Panc1 (cell line): ENCODE measurements at regions not wholly inside any gene's neighbourhood (a gene's known extent, or its start where the extent isn't known, plus 50 kb on each side); places are given as distances from the start of the nearest gene placed in this dataset.

ENCODE experiments used
- ATAC-seq: fragments of 200-7000 bp; cut with Tn5 transposase; 2 replicates; pipeline ENCODE4 v1.9.1; 2020; ENCODE audit warnings: mild to moderate bottlenecking, moderate library complexity
- BruUV-seq: library from RNA; stranded (reverse); fragments of 400-500 nt; replicated peaks from 2 replicates; lab custom pipeline; 2021; lab: Mats Ljungman, UMichigan
- CTCF ChIA-PET: fragments of 300-600 bp; sonication (Branson Sonifier 250); formaldehyde crosslinking; loops from one replicate; lab custom pipeline; 2022; ENCODE audit warnings: antibody characterized with exemption; lab: Charles Lee
- POLR2A ChIA-PET: fragments of 300-600 bp; sonication (Branson Sonifier 250); formaldehyde crosslinking; loops from one replicate; lab custom pipeline; 2022; ENCODE audit warnings: antibody characterized with exemption; lab: Charles Lee
- DNase-seq: peaks from one replicate; pipeline ENCODE4 v3.0.0-alpha.2; 2010; ENCODE audit warnings: low read depth, low spot score
- H3K27ac ChIP-seq: 2 replicates; pipeline ENCODE4 v1.5.1; 2011; ENCODE audit warnings: mild to moderate bottlenecking, low read length, inconsistent platforms
- H3K27me3 ChIP-seq: fragments of 200-500 bp; sonication (Bioruptor generic); 2 replicates; pipeline ENCODE4 v1.6.0; 2014; ENCODE audit warnings: low read length, inconsistent platforms; ENCODE audit not compliant: control insufficient read depth, insufficient read depth
- H3K36me3 ChIP-seq: fragments of 200-500 bp; sonication (Bioruptor generic); 2 replicates; pipeline ENCODE4 v1.5.1; 2014; ENCODE audit warnings: inconsistent platforms, mild to moderate bottlenecking, low read length, moderate library complexity; ENCODE audit not compliant: control insufficient read depth, insufficient read depth
- H3K4me1 ChIP-seq: 2 replicates; pipeline ENCODE4 v1.5.1; 2011; ENCODE audit warnings: inconsistent platforms, mild to moderate bottlenecking, low read length, moderate library complexity; ENCODE audit not compliant: control insufficient read depth, insufficient read depth
- H3K4me3 ChIP-seq, 2 experiments: 2 replicates each; pipeline ENCODE4 v1.5.1; 2011 to 2012; ENCODE audit warnings: low read depth in 2 of 2, low read length in 2 of 2, mild to moderate bottlenecking in 2 of 2, inconsistent platforms in 1 of 2, moderate library complexity in 1 of 2
- H3K9me3 ChIP-seq: fragments of 200-500 bp; sonication (Bioruptor generic); 2 replicates; pipeline ENCODE4 v1.5.1; 2014; ENCODE audit warnings: low read depth, mild to moderate bottlenecking, inconsistent platforms, low read length, moderate library complexity; ENCODE audit not compliant: control insufficient read depth, insufficient read depth
- POLR2AphosphoS5 ChIP-seq: IDR thresholded peaks from 2 replicates; pipeline ENCODE4 v1.6.1; 2012; ENCODE audit warnings: mild to moderate bottlenecking, low read depth, low read length, moderate library complexity
- SIN3A ChIP-seq: IDR thresholded peaks from 2 replicates; pipeline ENCODE4 v1.6.1; 2012; ENCODE audit warnings: low read depth, mild to moderate bottlenecking, low read length, moderate library complexity, borderline replicate concordance; ENCODE audit not compliant: insufficient read depth
- TCF7L2 ChIP-seq: IDR thresholded peaks from 2 replicates; pipeline ENCODE4 v1.6.1; 2011; ENCODE audit warnings: mild to moderate bottlenecking, low read depth, low read length, inconsistent platforms
- in situ Hi-C: cut with HindIII; loops from 2 replicates; pipeline ENCODE4 v1.10.0; 2016; ENCODE audit warnings: low sequenced_read_pairs, low pct_unique_long_range_greater_than_20kb
- intact Hi-C: fragments of 100-400 bp; cut with micrococcal nuclease; formaldehyde crosslinking; loops from one replicate; pipeline ENCODE4 v1.10.0; 2022; ENCODE audit not compliant: unreplicated experiment
- TF ChIP-seq, protein P1 (sequence below): fragments of 450-650 bp; IDR thresholded peaks from 2 replicates; pipeline ENCODE4 v1.5.1; 2017; ENCODE audit warnings: mild to moderate bottlenecking
- TF ChIP-seq, protein P2 (sequence below), 2 experiments: IDR thresholded peaks; 2 replicates each; pipeline ENCODE4 v1.6.1; 2011 to 2012; ENCODE audit warnings: low read depth in 2 of 2, control low read depth in 1 of 2, low read length in 1 of 2, mild to moderate bottlenecking in 1 of 2, moderate library complexity in 1 of 2; ENCODE audit not compliant: insufficient read depth in 1 of 2

DNA sequence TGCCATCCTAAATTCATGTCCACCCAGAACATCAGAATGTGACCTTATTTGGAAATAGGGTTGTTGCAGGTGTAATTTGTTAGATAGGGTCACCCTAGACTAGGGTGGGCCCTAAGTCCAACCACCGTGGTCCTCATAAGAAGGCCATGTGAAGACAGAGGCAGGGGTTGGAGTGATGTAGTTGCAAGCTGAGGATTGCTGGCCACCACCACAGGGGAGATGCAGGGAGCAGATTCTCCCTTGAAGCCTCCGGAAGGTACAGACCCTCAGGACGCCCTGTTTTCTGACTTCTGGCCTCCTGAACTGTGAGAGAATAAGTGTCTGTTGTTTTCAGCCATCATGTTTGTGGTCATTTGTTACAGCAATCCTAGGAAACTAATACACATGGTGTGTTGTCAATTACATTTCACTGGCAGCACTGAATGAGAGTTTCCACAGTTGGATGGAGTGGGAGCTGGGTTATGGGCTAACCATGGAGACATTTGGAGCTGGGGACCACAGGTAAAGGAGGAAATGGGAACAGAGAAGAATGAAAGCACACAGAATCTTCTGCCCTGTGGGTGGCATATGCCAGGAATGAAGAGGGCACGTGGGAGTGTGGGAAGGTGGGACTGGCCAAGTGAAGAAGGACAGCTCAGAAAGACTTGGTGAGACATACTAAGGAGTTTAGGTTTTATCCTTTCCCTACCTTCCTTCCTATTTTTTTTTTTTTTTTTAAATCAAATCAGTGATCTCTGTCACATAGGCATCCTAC is 266.0 kb downstream of the MYCN start:
- no peaks in the 10 kb centered on the region for H3K4me1 ChIP-seq
- ChIA-PET CTCF (no interaction called here), POLR2A (no interaction called here)

DNA sequence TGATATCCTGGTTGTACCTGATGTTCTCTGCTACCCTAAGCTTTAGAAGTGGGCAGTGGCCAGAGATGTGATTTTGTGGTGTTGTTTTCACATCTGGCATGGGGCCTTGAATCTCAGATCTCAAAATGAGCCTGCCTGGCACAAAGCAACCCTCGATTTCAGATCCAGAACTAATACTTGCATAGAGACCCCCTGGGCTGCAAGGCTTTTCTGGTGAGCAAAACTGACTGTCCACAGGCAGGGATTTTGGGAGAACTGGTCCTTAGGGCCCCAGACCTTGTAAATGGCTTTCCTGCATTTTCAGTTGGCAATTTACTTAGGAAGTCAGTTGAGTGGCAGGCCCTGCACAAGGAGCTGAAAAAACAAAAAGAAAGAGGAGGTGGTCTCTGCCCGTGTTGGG is 265.3 kb downstream of the MYCN start:
- ATAC-seq: no peak
- Histone ChIP-seq H3K4me1 (no peaks in the 10 kb centered on the region), H3K4me3 (no peak overlapping the region), H3K27ac (no peak overlapping the region), H3K27me3 (no peaks in the 10 kb centered on the region), H3K9me3 (no peaks in the 10 kb centered on the region), H3K36me3 (no peaks in the 10 kb centered on the region)
- POLR2A ChIA-PET: no interaction called here
- intact Hi-C loops: no loop called here
- TF ChIP-seq, protein P1, sequence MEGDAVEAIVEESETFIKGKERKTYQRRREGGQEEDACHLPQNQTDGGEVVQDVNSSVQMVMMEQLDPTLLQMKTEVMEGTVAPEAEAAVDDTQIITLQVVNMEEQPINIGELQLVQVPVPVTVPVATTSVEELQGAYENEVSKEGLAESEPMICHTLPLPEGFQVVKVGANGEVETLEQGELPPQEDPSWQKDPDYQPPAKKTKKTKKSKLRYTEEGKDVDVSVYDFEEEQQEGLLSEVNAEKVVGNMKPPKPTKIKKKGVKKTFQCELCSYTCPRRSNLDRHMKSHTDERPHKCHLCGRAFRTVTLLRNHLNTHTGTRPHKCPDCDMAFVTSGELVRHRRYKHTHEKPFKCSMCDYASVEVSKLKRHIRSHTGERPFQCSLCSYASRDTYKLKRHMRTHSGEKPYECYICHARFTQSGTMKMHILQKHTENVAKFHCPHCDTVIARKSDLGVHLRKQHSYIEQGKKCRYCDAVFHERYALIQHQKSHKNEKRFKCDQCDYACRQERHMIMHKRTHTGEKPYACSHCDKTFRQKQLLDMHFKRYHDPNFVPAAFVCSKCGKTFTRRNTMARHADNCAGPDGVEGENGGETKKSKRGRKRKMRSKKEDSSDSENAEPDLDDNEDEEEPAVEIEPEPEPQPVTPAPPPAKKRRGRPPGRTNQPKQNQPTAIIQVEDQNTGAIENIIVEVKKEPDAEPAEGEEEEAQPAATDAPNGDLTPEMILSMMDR: no peak
- no peak for TF ChIP-seq TCF7L2
- CTCF ChIA-PET: no interaction called here
- BruUV-seq: no TSS peak
- in situ Hi-C loops: no loop called here
- no peak for DNase-seq

More for the DNA sequence above, 266.0 kb downstream of the MYCN start:
- no peaks in the 10 kb centered on the region for H3K27me3 ChIP-seq
- TF ChIP-seq, protein P1: no peak
- TF ChIP-seq SIN3A (no peak), POLR2AphosphoS5 (no peak), TCF7L2 (no peak)
- TF ChIP-seq, protein P2, sequence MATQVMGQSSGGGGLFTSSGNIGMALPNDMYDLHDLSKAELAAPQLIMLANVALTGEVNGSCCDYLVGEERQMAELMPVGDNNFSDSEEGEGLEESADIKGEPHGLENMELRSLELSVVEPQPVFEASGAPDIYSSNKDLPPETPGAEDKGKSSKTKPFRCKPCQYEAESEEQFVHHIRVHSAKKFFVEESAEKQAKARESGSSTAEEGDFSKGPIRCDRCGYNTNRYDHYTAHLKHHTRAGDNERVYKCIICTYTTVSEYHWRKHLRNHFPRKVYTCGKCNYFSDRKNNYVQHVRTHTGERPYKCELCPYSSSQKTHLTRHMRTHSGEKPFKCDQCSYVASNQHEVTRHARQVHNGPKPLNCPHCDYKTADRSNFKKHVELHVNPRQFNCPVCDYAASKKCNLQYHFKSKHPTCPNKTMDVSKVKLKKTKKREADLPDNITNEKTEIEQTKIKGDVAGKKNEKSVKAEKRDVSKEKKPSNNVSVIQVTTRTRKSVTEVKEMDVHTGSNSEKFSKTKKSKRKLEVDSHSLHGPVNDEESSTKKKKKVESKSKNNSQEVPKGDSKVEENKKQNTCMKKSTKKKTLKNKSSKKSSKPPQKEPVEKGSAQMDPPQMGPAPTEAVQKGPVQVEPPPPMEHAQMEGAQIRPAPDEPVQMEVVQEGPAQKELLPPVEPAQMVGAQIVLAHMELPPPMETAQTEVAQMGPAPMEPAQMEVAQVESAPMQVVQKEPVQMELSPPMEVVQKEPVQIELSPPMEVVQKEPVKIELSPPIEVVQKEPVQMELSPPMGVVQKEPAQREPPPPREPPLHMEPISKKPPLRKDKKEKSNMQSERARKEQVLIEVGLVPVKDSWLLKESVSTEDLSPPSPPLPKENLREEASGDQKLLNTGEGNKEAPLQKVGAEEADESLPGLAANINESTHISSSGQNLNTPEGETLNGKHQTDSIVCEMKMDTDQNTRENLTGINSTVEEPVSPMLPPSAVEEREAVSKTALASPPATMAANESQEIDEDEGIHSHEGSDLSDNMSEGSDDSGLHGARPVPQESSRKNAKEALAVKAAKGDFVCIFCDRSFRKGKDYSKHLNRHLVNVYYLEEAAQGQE (IDR thresholded peaks at IDR 0.05; ENCODE audit: insufficient read depth in 1 of 2, low read depth in 2 of 2, low read length in 1 of 2): no peak
- H3K4me3 ChIP-seq: no peak overlapping the region
- no peaks in the 10 kb centered on the region for H3K36me3 ChIP-seq
- BruUV-seq: no TSS peak
- ATAC-seq: no peak
- in situ Hi-C loops: no loop called here
- DNase-seq: no peak
- H3K9me3 ChIP-seq: no peaks in the 10 kb centered on the region
- no peak overlapping the region for H3K27ac ChIP-seq
- intact Hi-C loops: no loop called here
